HG03139 (cell line): ENCODE measurements at regions not wholly inside any gene's neighbourhood (a gene's known extent, or its start where the extent isn't known, plus 50 kb on each side); places are given as distances from the start of the nearest gene placed in this dataset.
"Not testable (repeated sequence)": the region's sequence is repeated elsewhere in the genome, so short reads cannot be mapped to it uniquely, and the experiment has no call there.

Experiments
- ATAC-seq: cut with Tn5 transposase; IDR thresholded peaks from one replicate; pipeline ENCODE4 v1.9.1; 2021; ENCODE audit not compliant: unreplicated experiment

GRCh38 chr1:98294127-98294526 is 367.4 kb upstream of the SNX7 start:
- ATAC-seq: no peak

- no peak for ATAC-seq
Measured at GRCh38 chr1:98292994-98293393, 368.5 kb upstream of the SNX7 start.

GRCh38 chr1:98289311-98289710 is 368.5 kb upstream of the DPYD start:
- ATAC-seq: no peak

- ATAC-seq: no peak
Measured at GRCh38 chr1:98288494-98288893, 367.7 kb upstream of the DPYD start.

GRCh38 chr1:98287626-98288025 is 366.8 kb upstream of the DPYD start:
- no peak for ATAC-seq

GRCh38 chr1:98286656-98287055 is 365.8 kb upstream of the DPYD start:
- no peak for ATAC-seq

- not testable (repeated sequence) for ATAC-seq
Measured at GRCh38 chr1:98285286-98285685, 364.5 kb upstream of the DPYD start.

GRCh38 chr1:98280049-98280448 is 359.2 kb upstream of the DPYD start:
- no peak for ATAC-seq

- ATAC-seq: no peak
Measured at GRCh38 chr1:98278055-98278454, 357.2 kb upstream of the DPYD start.

- no peak for ATAC-seq
Measured at GRCh38 chr1:98277118-98277517, 356.3 kb upstream of the DPYD start.

- no peak for ATAC-seq
Measured at GRCh38 chr1:98276514-98276913, 355.7 kb upstream of the DPYD start.

GRCh38 chr1:98268316-98268715 is 347.5 kb upstream of the DPYD start:
- no peak for ATAC-seq

- ATAC-seq: no peak
Measured at GRCh38 chr1:98267423-98267822, 346.6 kb upstream of the DPYD start.

- no peak for ATAC-seq
Measured at GRCh38 chr1:98264727-98265126, 343.9 kb upstream of the DPYD start.

- no peak for ATAC-seq
Measured at GRCh38 chr1:98260839-98261238, 340.0 kb upstream of the DPYD start.

- ATAC-seq: no peak
Measured at GRCh38 chr1:98260412-98260811, 339.6 kb upstream of the DPYD start.

GRCh38 chr1:98256700-98257099 is 335.9 kb upstream of the DPYD start:
- ATAC-seq: no peak

GRCh38 chr1:98253145-98253544 is 332.3 kb upstream of the DPYD start:
- no peak for ATAC-seq

- ATAC-seq: no peak
Measured at GRCh38 chr1:98251497-98251896, 330.7 kb upstream of the DPYD start.

GRCh38 chr1:98232678-98233077 is 311.8 kb upstream of the DPYD start:
- ATAC-seq: no peak

- no peak for ATAC-seq
Measured at GRCh38 chr1:98222706-98223105, 301.9 kb upstream of the DPYD start.

GRCh38 chr1:98221923-98222322 is 301.1 kb upstream of the DPYD start:
- ATAC-seq: no peak

GRCh38 chr1:98217601-98218000 is 296.8 kb upstream of the DPYD start:
- no peak for ATAC-seq

GRCh38 chr1:98216304-98216703 is 295.5 kb upstream of the DPYD start:
- no peak for ATAC-seq
